Heart right ventricle (tissue), 16 donors: ENCODE measurements at regions not wholly inside any gene's neighbourhood (a gene's known extent, or its start where the extent isn't known, plus 50 kb on each side); places are given as distances from the start of the nearest gene placed in this dataset.

Source experiments
- ATAC-seq, 8 donors: fragments of 200-7000 bp; cut with Tn5 transposase; one replicate each; pipeline ENCODE4 v1.9.1; 2020; ENCODE audit warnings: mild to moderate bottlenecking in 8 of 8, moderate library complexity in 8 of 8, moderate number of reproducible peaks in 1 of 8
- DNase-seq, 2 donors: peaks; one replicate each; pipeline ENCODE4 v3.0.0-alpha.2; 2020
- H3K27ac ChIP-seq, 10 donors: fragments of 200-600 bp; sonication (generic) in 2 of 10; one replicate each; pipeline versions ENCODE4 v1.5.0 to v1.8.0; 2020 to 2022; ENCODE audit warnings: mild to moderate bottlenecking in 3 of 10
- H3K27me3 ChIP-seq, 7 donors: fragments of 200-600 bp; one replicate each; pipeline ENCODE4 v1.8.0; 2021 to 2022; ENCODE audit warnings: mild to moderate bottlenecking in 2 of 7
- H3K36me3 ChIP-seq, 9 donors: fragments of 200-600 bp; sonication (generic) in 1 of 9; one replicate each; pipeline versions ENCODE4 v1.5.0 to v1.8.0; 2020 to 2022; ENCODE audit warnings: mild to moderate bottlenecking in 2 of 9
- H3K4me1 ChIP-seq, 9 donors: fragments of 200-600 bp; sonication (generic) in 1 of 9; one replicate each; pipeline versions ENCODE4 v1.5.0 to v1.8.0; 2020 to 2022; ENCODE audit warnings: mild to moderate bottlenecking in 4 of 9
- H3K4me3 ChIP-seq, 10 donors: fragments of 200-600 bp; sonication (generic) in 2 of 10; one replicate each; pipeline versions ENCODE4 v1.5.0 to v1.8.0; 2020 to 2022; ENCODE audit warnings: mild to moderate bottlenecking in 7 of 10, moderate library complexity in 2 of 10
- H3K9me3 ChIP-seq, 11 donors: fragments of 200-600 bp in 10 of 11; sonication (generic) in 2 of 11; one replicate each; pipeline versions ENCODE4 v1.5.0 to v1.8.0; 2013 to 2022; ENCODE audit warnings: mild to moderate bottlenecking in 2 of 11, control low read depth in 1 of 11, moderate library complexity in 1 of 11
- WGBS, 2 donors: extraction: QIAGEN DNeasy Blood & Tissue Kit; methylation state at CpG; one replicate each; pipeline ENCODE4 v1.1.7; 2013; ENCODE audit warnings: inconsistent platforms in 1 of 2; 5-methylcytosine and 5-hydroxymethylcytosine counted together
- intact Hi-C, 10 donors: fragments of 100-400 bp; cut with DNase I; formaldehyde crosslinking; loops; one replicate each; pipeline versions ENCODE4 v1.11.1 to v1.14.2; 2022
- TF ChIP-seq, protein P1 (sequence below), 9 donors: fragments of 200-600 bp; sonication (generic) in 2 of 9; IDR thresholded peaks; one replicate each; pipeline versions ENCODE4 v1.5.0 to v1.8.0; 2021 to 2022; ENCODE audit warnings: antibody characterized with exemption in 9 of 9, mild to moderate bottlenecking in 5 of 9, moderate library complexity in 1 of 9
- donor health status: Arrhythmogenic right ventricular cardiomyopathy.
- donor health status: ischemic (EF 13 %, LVEDD 7.1; RV severe dilation, severe dysfunction).
- donor health status: healthy with polysubstance abuse.
- donor health status: DM: no; HTN: yes; CAD: no.
- donor health status: DM: no; HTN: no; CAD: no.
- donor health status: ischemic (EF 25% LVEDD 6.9; RV normal size, moderate dysfunction).
- donor health status: ischemic (EF 25% LVEDD 5.7; RV mildly dilated, moderate dysfunction).
- donor health status: healthy.
- donor health status: DM: yes; HTN: yes; CAD: no.
- donor health status: Ischemic cardiomyopathy.
- donor health status: ischemic (EF 35%, LVEDD 5.7; RV mildly dilated, moderate dysfunction).
- donor health status: nonischemic (EF 11% LVEDD 7.7; RV severe dilation, severe dysfunction).
- donor health status: DM: yes; HTN: yes; CAD: no.
- donor health status: PGD.
- donor health status: ischemic (EF 29% LVEDD 5.4; RV normal size, mild dysfunction).
- donor health status: nonischemic (EF 23%, LVEDD 6.1; RV moderate dilation, normal function).

- H3K4me1 ChIP-seq, result no peaks in the 10 kb centered on the region
- WGBS, 2 donors, result 89 to 93% methylated on average over 3 of the region's 3 CpGs
- H3K27me3 ChIP-seq, result peaks cover 0 to 6% (median 0%) of the 10 kb centered on the region in 7 donors
- H3K9me3 ChIP-seq, result no peaks in the 10 kb centered on the region
- ATAC-seq (no peak), DNase-seq (no peak)
- TF ChIP-seq, protein P1, sequence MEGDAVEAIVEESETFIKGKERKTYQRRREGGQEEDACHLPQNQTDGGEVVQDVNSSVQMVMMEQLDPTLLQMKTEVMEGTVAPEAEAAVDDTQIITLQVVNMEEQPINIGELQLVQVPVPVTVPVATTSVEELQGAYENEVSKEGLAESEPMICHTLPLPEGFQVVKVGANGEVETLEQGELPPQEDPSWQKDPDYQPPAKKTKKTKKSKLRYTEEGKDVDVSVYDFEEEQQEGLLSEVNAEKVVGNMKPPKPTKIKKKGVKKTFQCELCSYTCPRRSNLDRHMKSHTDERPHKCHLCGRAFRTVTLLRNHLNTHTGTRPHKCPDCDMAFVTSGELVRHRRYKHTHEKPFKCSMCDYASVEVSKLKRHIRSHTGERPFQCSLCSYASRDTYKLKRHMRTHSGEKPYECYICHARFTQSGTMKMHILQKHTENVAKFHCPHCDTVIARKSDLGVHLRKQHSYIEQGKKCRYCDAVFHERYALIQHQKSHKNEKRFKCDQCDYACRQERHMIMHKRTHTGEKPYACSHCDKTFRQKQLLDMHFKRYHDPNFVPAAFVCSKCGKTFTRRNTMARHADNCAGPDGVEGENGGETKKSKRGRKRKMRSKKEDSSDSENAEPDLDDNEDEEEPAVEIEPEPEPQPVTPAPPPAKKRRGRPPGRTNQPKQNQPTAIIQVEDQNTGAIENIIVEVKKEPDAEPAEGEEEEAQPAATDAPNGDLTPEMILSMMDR (IDR thresholded peaks at IDR 0.05), result no peak
- no peak overlapping the region for H3K27ac ChIP-seq
- no peaks in the 10 kb centered on the region for H3K36me3 ChIP-seq
- no peak overlapping the region for H3K4me3 ChIP-seq
- intact Hi-C loops, result no loop called here
Measured at GRCh38 chr5:122591828-122592227, 183.1 kb upstream of the SNX2 start.

DNA sequence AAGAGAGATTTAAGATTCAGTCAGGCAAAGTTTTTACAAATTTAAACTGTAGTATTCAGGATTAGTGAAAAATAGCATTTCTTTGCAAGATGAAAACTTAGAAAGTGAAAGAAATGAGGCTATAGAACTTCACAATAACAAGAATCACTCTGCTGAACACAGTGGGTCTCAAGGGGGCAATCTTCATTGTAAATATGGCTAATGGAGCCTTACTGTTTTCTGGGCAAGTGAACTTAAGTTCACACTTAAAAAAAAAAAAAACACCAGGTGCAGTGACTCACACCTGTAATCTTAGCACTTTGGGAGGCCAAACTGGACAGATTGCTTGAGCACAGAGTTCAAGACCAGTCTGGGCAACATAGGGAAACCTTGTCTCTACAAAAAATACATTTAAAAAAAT lies 175.9 kb upstream of the SNX2 start:
- no peaks in the 10 kb centered on the region for H3K4me1 ChIP-seq
- H3K36me3 ChIP-seq, result no peaks in the 10 kb centered on the region
- H3K27me3 ChIP-seq, result no peaks in the 10 kb centered on the region
- H3K9me3 ChIP-seq, result peaks cover 0 to 7% (median 0%) of the 10 kb centered on the region in 11 donors
- no peak overlapping the region for H3K27ac ChIP-seq
- TF ChIP-seq, protein P1 (IDR thresholded peaks at IDR 0.05), result no peak
- intact Hi-C loops, result no loop called here
- H3K4me3 ChIP-seq, result no peak overlapping the region
- DNase-seq (no peak), ATAC-seq (no peak)

DNA sequence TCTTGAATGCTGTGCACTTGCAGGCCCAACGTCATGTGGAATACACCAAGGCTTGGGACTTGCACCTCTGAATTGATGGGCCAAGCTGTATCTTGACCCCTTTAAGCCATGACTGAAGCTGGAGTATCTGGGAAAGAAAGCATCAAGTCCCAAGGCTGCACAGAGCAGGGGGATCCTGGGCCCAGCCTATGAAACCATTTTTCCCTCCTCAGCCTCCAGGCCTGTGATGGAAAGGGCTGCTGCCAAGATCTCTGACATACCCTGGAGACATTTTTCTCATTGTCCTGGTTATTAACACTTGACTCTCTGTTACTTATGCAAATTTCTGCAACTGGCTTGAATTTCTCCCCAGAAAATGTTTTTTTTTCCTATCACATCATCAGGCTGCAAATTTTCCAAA lies 174.0 kb upstream of the SNX2 start:
- ATAC-seq (no peak), DNase-seq (no peak)
- no peak overlapping the region for H3K27ac ChIP-seq
- intact Hi-C loops, result no loop called here
- H3K9me3 ChIP-seq, result peaks cover 0 to 7% (median 0%) of the 10 kb centered on the region in 11 donors
- H3K4me1 ChIP-seq, result no peaks in the 10 kb centered on the region
- TF ChIP-seq, protein P1 (IDR thresholded peaks at IDR 0.05), result no peak
- 87 to 96% methylated on average over 1 of the region's 1 CpG for WGBS, 2 donors
- no peaks in the 10 kb centered on the region for H3K36me3 ChIP-seq
- no peaks in the 10 kb centered on the region for H3K27me3 ChIP-seq
- no peak overlapping the region for H3K4me3 ChIP-seq

DNA sequence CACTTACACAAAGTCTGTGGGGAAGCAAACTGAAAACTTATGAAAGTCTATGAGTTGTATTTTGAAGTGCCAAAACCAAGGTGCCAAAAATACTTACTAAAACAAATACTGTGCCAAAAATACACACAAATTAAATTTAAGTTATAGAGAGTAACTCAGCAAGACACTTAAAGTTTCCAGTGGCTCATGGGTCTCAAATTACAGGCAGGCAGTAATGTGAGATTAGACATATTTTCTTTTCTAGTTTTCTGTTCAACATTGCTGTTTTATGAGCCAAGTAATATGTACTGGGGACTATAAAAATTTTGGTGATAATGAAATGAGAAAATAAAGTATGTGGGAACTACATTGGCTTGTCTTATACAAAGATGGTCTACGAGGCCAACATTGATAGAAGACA lies 172.2 kb upstream of the SNX2 start:
- no peaks in the 10 kb centered on the region for H3K4me1 ChIP-seq
- TF ChIP-seq, protein P1 (IDR thresholded peaks at IDR 0.05), result no peak
- DNase-seq, result no peak
- 64 to 76% methylated on average over 1 of the region's 1 CpG for WGBS, 2 donors
- no peak for ATAC-seq
- no peaks in the 10 kb centered on the region for H3K27me3 ChIP-seq
- intact Hi-C loops, result no loop called here
- no peaks in the 10 kb centered on the region for H3K36me3 ChIP-seq
- H3K4me3 ChIP-seq, result no peak overlapping the region
- H3K27ac ChIP-seq, result no peak overlapping the region
- H3K9me3 ChIP-seq, result peaks cover 0 to 7% (median 0%) of the 10 kb centered on the region in 11 donors

GRCh38 chr5:122605236-122605635 lies 169.6 kb upstream of the SNX2 start:
- ATAC-seq, result no peak
- 84 to 86% methylated on average over 4 of the region's 4 CpGs for WGBS, 2 donors
- intact Hi-C loops, result no loop called here

More at GRCh38 chr5:122605236-122605635, 169.6 kb upstream of the SNX2 start:
- Histone ChIP-seq H3K27ac (no peak overlapping the region), H3K27me3 (no peaks in the 10 kb centered on the region), H3K4me3 (no peak overlapping the region), H3K36me3 (no peaks in the 10 kb centered on the region), H3K9me3 (peaks cover 0 to 7% (median 0%) of the 10 kb centered on the region in 11 donors), H3K4me1 (no peaks in the 10 kb centered on the region)
- TF ChIP-seq, protein P1 (IDR thresholded peaks at IDR 0.05), result no peak
- no peak for DNase-seq
